PC-9 (cell line): ENCODE measurements at regions not wholly inside any gene's neighbourhood (a gene's known extent, or its start where the extent isn't known, plus 50 kb on each side); places are given as distances from the start of the nearest gene placed in this dataset.

Experiments used
- CTCF ChIP-seq: fragments of 200-600 bp; sonication (generic); conservative IDR thresholded peaks from 2 replicates; pipeline ENCODE4 v1.6.1; 2017; ENCODE audit warnings: mixed run types, antibody characterized with exemption, mild to moderate bottlenecking, moderate library complexity
- EZH2 ChIP-seq: fragments of 200-600 bp; sonication (generic); IDR thresholded peaks from 2 replicates; pipeline ENCODE4 v1.8.0; 2017; ENCODE audit warnings: antibody characterized with exemption, low read depth

- no peak for TF ChIP-seq CTCF
- no peak for TF ChIP-seq EZH2
These were observed 597.0 kb downstream of the IQCM start for GRCh38 chr4:149218672-149219071.
